GM11168 (cell line): ENCODE measurements at regions not wholly inside any gene's neighbourhood (a gene's known extent, or its start where the extent isn't known, plus 50 kb on each side); places are given as distances from the start of the nearest gene placed in this dataset.
"Not testable (repeated sequence)": the region's sequence is repeated elsewhere in the genome, so short reads cannot be mapped to it uniquely, and the experiment has no call there.

ENCODE experiments used
- in situ Hi-C: fragments of 300-500 bp; cut with MboI; formaldehyde crosslinking; loops from one replicate; pipeline ENCODE4 v1.12.0; 2022; ENCODE audit warnings: low sequenced_read_pairs; ENCODE audit not compliant: unreplicated experiment

DNA sequence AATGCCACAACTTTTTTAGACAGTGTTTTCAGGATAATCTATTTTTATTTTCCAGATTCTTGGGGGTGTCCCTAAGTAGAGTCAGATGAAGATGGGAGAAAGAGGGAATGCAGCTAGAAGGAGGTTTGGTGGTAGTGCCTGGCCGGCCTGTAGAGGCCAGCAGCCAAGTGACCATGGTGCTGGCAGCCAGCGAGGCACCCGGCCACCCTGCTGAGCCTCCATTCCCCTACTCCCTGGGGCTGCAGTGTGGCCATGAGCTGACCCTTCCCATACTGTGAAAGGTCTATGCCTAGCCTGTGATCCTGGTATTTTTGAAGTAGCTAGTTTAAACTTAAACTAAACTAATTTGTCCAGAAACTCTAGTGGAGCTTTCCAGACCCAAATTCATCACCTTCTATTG lies 268.6 kb downstream of the CYRIA start:
- in situ Hi-C loops: no loop called here

DNA sequence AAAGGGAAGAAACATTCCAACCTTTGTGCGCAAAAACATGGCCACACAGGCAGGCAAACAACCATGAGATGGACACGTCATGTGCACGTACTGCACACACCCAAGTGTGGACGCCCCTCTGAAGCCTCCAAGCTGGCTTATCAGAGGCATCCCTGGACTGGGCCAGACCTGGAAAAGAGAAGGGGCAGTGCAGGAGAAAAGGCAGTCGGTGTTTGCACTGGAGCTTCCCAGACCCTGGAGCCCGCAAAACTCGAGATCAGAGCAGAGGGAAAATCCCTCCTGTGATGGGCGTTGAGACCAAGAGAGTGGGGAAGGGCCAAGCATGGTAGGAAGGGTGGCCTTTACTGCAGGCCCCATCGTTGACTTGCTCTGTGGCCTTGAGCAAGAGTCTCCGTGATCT lies 269.5 kb downstream of the CYRIA start:
- in situ Hi-C loops: no loop called here

DNA sequence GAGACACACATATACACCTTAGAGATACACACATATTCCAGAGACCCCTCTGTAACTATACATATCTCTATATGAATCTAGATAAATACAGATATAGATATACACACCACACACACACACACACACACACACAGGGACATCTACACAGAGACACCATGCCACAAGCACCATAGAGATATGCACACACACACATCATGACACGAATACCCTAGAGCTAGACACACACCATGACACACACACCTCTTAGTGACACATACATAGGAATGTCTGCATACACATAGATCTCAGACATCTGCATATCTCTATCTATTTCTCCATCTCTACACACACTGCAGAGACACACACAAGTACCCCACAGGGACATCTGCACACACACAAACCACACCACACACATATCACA lies 270.0 kb downstream of the CYRIA start:
- in situ Hi-C loops: no loop called here

DNA sequence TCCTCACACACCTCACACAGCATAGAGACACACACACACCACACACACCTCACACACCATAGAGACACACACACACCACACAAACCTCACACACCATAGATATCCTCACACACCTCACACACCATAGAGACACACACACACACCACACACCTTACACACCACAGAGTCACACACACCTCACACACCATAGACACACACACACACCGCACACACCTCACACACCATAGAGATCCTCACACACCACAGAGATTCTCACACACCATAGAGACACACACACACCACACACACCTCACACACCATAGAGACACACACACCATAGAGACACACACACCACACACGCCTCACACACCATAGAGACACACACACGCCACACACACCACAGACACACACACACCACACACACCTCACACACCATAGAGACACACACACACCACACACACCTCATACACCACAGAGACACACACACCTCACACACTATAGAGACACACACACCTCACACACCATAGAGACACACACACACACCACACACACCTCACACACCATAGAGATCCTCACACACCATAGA lies 270.6 kb downstream of the CYRIA start:
- in situ Hi-C loops: no loop called here

DNA sequence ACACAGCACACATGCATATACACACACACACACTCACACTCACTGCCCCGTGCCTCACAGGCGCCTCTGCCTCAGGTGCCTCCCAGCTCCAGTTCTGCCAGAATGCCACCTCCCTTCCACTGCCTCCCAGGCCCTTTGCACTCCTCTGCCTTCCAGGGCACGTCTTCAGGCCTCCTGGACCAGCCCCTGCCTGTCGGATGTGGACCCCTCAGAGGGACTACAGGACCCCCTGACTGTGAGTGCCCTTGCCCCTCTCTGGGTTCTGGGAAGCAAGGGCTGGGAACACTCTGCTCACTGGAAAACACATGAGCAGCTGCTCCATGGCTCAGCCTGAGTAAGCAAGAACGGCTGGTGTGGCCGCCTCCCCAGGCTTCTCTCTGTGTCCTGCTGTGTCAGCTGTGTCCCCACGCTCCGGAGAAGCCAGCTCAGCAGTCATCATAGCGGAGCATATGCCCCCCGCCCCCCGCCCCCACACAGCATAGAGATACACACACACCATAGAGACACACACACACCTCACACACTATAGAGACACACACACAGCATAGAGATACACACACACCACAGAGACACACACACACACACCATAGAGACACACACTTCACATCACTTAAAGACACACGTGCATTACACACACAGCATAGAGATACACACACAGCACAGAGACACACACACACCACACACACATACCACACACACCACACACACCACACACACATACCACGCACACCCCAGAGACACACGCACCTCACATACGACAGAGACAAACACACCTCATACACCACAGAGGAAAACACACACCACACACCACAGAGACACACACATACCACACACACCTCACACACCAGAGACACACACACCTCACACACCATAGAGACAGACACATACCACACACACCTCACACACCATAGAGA lies 271.3 kb downstream of the CYRIA start:
- in situ Hi-C loops: no loop called here

DNA sequence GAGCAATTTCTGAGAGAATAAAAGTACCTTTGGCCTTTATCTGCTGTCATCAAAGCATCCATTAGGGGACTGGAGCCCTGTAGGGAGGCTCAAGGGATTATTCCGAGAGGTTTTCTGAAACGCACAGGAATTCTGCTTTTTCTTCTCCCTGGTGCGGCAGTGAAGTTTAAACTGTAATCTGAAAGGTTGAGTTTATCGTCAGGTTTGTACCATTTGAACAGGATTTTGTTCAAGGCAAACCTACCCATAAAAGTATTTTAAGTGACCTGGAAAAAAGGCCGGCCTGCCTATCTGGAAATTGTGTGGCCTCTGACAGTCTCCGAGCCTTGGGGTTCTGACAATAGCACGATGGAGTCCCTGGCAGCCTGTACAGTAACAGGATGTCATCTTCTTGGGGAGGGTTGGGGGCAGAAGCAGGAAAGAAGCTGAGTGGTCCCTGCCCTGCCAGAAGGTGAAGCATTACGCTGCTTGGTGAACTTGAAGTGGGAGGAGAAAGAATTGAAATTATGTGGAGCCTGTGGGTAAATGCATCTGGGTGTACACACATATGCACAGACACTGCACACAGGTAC lies 272.0 kb downstream of the CYRIA start:
- in situ Hi-C loops: no loop called here

DNA sequence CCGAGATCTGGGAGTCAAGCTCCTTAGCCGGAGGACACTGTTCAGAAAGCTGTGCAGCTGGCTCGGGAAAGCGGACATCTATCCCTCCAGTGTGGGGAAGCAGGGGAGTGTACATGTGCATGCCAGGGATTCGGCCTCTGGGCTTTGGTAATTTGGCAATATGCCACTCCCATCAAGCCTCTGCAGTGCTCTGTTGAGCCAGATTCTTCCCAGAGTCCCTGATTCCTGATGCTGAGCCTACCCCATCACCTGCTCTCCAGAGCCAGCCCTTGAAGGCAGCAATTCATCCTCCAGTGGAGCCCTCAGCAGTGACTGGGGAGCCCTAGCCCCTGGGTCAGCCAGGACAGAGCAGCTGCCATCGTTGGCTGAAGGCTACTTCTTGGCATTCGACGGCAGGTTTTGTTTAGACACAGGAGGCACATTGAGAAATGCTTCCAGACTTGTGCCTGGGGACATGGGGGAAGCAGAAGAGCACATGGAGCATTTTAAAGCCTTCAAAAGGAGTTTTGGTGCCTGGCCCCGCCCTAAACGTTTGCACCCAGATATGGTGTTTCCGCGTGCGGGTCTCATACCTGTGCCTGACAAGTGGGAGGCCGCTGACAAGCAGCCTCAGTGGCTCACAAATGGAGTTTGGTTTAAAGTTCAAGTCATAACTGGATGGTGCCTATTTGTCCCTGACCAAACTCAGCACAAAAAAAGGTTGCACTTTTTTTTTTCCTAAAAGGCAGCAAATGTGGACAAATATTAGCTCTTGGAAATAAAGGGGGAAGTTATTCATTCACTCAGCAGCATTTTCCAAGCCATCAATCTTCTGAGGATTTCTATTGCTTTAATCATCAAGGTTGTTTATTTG lies 272.8 kb downstream of the CYRIA start:
- in situ Hi-C loops: no loop called here

DNA sequence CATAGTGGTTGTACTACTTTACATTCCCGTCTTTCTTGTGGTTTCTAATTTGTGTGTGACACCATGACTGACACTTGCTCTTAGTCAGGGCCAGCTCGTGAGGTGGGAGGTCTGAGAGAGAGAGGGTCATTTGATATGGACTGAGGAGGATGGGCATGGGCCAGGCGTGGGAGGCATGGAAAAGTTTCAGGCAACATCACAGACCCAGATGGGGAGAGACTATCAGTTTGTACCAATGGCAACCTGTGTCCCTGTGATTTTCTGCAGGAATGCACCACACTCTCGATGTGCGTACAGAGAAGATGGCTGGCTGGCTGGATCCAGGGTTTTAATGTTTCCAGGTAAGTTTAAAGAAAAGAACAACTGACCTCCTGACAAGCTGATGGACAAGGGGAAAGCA lies 273.6 kb downstream of the CYRIA start:
- in situ Hi-C loops: no loop called here

DNA sequence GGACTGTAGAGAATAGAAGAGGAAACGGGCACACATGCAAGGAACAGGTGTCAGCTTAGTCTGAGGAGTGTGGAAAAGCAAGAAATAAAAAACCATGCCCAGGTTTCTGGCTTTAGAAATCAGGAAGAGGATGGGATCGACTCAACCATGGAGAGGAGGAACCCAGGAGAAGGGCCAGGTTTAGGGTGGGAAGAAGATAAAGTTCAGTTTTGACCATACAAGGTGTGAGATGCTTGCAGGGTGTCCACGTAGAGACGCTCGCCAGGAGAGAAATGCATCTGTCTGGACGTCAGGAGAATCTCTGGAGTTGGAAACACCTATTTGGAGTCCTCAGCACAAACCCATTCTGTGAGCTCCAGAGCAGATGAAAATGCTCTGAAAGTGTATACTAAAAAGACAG lies 275.1 kb downstream of the CYRIA start:
- in situ Hi-C loops: no loop called here

DNA sequence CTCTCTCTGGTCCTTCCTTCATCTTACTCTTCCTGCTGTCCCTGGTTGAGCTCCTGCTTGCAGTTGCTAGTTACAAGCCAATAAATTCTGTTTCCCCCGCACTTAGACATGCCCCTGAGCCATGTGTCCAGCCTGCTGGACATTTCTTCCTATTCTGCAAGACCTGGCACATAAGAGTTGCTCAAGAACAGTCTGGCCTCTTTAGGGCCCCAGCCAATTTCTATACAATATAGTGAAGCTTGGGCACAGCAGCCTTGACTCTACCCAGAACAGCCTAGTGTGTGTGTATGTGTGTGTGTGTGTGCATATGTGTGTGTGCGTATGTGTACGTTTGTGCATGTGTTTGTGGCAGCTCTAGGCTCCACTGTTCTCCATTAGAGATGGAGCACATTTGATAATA lies 276.0 kb downstream of the CYRIA start:
- in situ Hi-C loops: no loop called here

DNA sequence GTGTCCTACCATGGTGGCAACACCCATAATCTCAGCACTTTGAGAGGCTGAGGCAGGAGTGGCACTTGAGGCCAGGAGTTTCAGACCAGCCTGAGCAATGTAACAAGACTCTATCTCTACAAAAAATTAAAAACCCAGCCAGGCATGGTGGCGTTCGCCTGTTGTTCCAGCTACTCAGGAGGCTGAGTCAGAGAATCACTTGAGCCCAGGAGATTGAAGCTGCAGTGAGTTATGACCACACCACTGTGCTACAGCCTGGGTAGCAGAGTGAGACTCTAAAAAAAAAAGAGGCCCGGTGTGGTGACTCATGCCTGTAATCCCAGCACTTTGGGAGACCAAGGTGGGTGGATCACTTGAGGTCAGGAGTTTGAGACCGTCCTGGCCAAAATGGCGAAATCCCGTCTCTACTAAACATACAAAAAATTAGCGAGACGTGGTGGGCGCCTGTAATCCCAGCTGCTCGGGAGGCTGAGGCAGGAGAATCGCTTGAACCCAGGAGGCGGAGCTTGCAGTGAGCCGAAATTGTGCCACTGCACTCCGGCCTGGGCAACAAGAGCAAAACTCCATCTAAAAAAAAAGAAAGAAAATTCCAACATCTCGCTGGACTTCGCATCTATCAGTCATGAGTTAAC lies 277.3 kb downstream of the CYRIA start:
- in situ Hi-C loops: not testable (repeated sequence)

DNA sequence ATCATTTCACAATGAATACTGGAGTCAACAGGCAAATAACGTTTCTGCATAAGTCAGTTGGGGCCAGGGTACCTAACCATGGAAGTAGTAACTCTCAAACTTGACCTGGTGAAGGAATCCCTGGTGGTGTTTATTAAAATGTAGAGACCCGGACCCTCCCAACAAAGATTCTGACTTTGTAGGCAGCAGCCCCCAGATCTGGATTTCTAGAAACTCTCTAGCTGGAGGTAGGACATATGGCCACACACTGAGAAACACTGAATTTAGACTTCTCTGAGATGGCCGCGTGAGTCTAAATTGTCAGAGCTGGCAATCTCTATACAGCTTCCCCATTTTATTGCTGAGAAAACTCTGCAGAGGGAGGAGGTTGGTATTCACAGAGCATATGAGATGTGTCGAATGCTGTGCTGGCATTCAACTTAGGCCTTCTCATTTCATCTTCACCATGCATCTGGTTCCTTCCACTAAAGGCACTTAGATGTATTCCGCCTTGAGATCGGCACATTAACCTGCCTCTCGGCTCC lies 278.1 kb downstream of the CYRIA start:
- in situ Hi-C loops: no loop called here

DNA sequence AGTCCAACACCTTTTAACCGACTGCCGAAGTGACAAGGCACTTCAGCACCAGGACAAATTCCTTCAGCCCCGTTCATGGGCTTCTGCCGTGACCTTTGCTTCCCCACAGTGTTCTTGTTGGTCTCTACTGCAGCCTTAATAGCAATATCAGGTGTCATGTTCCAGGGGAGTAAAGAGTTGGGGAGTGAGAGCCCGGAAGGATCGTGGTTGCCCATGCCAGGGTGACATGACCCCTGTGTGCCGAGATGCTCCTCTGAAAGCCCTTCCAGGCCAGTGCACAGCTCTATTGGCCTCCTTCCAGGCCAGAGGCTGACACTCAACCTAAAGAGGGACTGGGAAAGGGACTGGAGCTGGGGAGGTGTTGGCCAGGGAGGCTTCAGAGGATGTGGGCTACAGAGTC lies 279.2 kb downstream of the CYRIA start:
- in situ Hi-C loops: no loop called here

DNA sequence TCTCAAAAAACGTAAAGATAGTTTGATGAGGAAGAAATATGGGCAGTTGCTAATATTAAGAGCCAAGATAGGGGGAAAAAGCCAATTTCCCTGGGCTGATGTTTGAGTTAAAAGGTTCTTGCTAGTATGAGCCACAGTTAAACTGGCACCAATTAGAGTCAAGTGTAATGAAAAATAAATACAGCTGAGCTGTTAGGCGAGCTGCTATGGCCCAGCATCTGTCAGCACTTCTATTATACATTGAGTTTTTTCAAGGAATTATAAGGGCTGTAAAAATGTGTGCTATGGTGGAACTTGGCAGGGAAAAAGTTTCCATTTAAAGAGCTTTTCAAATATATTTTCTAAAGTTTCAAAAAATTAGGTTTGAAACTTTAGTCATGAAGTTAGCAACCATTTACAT lies 279.6 kb downstream of the CYRIA start:
- in situ Hi-C loops: no loop called here

DNA sequence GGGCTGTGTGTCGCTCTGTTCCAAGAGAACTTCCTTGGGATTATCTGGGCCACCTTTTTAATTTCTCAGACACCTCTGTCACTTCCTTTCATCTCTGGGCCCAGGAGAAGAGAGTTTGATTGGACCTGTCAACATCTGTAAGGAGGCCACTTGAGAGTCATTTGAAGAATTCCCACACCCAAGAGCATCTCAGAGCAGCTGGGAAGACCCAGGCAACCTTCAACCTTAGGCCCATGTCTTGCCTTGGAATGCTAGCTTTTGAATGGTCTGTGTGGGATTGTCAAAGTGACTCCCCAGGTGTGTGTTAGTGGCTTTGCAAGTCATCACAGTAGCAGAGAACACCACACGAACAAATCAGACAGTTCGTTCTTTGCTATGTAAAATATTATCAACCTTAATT lies 280.3 kb downstream of the CYRIA start:
- in situ Hi-C loops: no loop called here

DNA sequence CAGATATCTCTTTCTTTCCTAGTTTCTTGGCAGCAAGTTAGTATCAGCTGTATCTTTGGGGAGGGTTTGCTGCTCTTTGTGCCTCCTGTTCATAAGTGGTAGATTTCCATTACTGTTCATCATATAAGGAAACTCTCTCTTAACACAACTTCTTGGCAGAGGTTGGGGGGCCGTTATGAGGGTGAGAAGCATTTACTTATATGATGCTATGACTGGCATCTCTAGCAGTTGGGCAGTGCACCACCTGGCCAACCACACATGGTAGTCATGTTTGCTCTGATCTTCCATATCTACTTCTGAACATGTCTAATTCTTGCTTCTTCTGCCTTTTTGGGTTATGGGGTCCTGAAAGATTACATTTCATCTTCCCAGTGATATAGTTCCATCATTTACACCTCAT lies 282.2 kb downstream of the CYRIA start:
- in situ Hi-C loops: no loop called here

DNA sequence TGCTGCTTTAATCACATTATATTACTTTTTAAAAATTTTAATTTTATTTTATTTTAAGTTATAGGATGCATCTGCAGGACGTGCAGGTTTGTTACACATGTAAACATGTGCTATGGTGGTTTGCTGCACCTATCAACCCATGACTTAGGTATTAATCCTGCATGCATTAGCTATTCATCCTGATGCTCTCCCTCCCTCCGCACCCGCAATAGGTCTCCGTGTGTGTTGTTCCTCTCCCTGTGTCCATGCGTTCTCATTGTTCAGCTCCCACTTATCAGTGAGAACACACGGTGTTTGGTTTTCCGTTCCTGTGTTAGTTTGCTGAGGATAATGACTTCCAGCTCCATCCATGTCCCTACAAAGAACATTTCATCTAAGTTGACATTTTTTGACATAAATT lies 283.2 kb downstream of the CYRIA start:
- in situ Hi-C loops: no loop called here

DNA sequence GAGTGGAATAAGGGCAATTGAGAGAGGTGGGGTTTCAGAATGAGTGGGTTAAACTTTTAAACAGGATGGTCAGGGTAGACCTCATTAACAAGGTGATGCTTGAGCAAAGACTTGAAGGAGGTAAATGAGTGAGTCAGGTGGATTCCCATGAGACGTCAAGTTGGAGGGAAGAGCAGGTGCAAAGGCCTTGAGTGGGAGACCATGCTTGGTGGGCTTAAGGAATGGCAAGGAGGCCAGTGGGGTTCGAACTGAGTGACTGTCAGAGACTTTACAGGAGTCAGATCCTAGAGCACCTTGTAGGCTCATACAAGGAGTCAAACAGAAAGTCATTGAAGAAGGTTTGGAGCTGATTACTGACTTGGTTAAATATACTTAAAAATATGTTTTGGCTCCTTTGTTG lies 284.1 kb downstream of the CYRIA start:
- in situ Hi-C loops: no loop called here

DNA sequence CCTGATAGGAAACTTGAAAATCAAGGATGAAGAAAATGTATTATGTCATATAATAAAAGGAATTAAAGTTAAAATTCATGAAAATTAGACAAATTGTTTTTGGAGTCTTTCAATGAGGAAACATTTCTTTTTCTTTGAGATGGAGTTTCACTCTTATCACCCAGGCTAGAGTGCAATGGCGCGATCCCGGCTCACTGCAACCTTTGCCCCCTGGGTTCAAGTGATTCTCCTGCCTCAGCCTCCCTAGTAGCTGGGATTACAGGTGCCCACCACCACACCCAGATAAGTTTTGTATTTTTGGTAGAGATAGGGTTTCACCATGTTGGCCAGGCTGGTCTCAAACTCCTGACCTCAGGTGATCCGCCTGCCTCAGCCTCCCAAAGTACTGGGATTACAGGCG lies 285.7 kb downstream of the CYRIA start:
- in situ Hi-C loops: not testable (repeated sequence)

DNA sequence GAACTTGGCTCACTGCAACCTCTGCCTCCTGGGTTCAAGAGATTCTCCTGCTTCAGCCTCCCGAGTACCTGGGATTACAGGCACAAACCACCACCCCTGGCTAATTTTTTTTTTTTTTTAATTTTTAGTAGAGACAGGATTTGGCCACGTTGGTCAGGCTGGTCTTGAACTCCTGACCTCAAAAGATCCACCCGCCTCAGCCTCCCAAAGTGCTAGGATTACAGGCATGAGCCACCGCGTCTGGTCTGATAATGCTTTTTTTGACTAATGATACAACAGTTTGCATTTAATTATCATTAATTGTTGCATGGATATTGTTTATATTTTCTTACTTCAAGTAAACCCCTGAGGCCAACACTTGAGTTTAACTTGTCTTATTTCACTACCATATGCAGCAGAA lies 286.6 kb downstream of the CYRIA start:
- in situ Hi-C loops: not testable (repeated sequence)
